Right lobe of liver (tissue), 6 donors: ENCODE measurements at regions not wholly inside any gene's neighbourhood (a gene's known extent, or its start where the extent isn't known, plus 50 kb on each side); places are given as distances from the start of the nearest gene placed in this dataset.

Experiments used
- ATAC-seq, 4 donors: fragments of 200-7000 bp; cut with Tn5 transposase; one replicate each; pipeline ENCODE4 v1.9.1; 2020; ENCODE audit warnings: mild to moderate bottlenecking in 4 of 4, moderate library complexity in 4 of 4
- DNase-seq, 3 donors: peaks; one replicate each; pipeline ENCODE4 v3.0.0-alpha.2; 2020
- H3K27ac ChIP-seq, 3 donors: fragments of 200-600 bp; one replicate each; pipeline ENCODE4 v1.8.0; 2022
- H3K27me3 ChIP-seq, 2 donors: fragments of 200-600 bp; one replicate each; pipeline ENCODE4 v1.8.0; 2022
- H3K36me3 ChIP-seq, 4 donors: fragments of 200-600 bp; sonication (generic) in 1 of 4; one replicate each; pipeline versions ENCODE4 v1.5.1 to v1.8.0; 2017 to 2022; ENCODE audit warnings: control low read depth in 1 of 4
- H3K4me1 ChIP-seq, 4 donors: fragments of 200-600 bp; sonication (generic) in 1 of 4; one replicate each; pipeline versions ENCODE4 v1.5.1 to v1.8.0; 2017 to 2022; ENCODE audit warnings: control low read depth in 1 of 4
- H3K4me3 ChIP-seq, 3 donors: fragments of 200-600 bp; one replicate each; pipeline ENCODE4 v1.8.0; 2022
- H3K9me3 ChIP-seq, 4 donors: fragments of 200-600 bp; sonication (generic) in 1 of 4; one replicate each; pipeline versions ENCODE4 v1.5.1 to v1.8.0; 2017 to 2022; ENCODE audit warnings: control low read depth in 1 of 4
- CTCF ChIP-seq, 4 donors: fragments of 200-600 bp in 3 of 4; fragments of 450-650 bp in 1 of 4; IDR thresholded peaks; one replicate each; pipeline versions ENCODE4 v1.5.1 to v1.8.0; 2016 to 2022; ENCODE audit warnings: antibody characterized with exemption in 4 of 4, mild to moderate bottlenecking in 2 of 4
- POLR2A ChIP-seq: fragments of 450-650 bp; IDR thresholded peaks from one replicate; pipeline ENCODE4 v1.6.1; 2017; ENCODE audit warnings: antibody characterized with exemption, mild to moderate bottlenecking
- WGBS: methylation state at CpG from one replicate; pipeline ENCODE4 v1.1.6; 2018; ENCODE audit warnings: low coverage, low lambda C conversion rate; ENCODE audit not compliant: insufficient coverage; ENCODE audit errors: missing lambda C conversion rate; 5-methylcytosine and 5-hydroxymethylcytosine counted together
- intact Hi-C, 2 donors: fragments of 100-400 bp; cut with DNase I; formaldehyde crosslinking; loops; one replicate each; pipeline versions ENCODE4 v1.11.2 to v1.14.1; 2022
- donor health status: DM: no; HTN: yes; CAD: no.
- donor health status: DM: no; HTN: no; CAD: no.
- donor health status: DM: no; HTN: no; CAD: no.
- donor health status: DM: no; HTN: yes; CAD: no.
- donor health status: DM: no; HTN: yes; CAD: no.

GRCh38 chr2:64311948-64312621 lies 141.9 kb upstream of the LGALSL start:
- Histone ChIP-seq H3K9me3 (no peaks in the 10 kb centered on the region), H3K4me3 (peak overlapping the region in 1 of 3 donors; percentile 28), H3K36me3 (no peaks in the 10 kb centered on the region), H3K4me1 (peaks cover 0 to 5% (median 2%) of the 10 kb centered on the region in 4 donors), H3K27ac (peak overlapping the region; percentile 16 to 47 (median 40)), H3K27me3 (no peaks in the 10 kb centered on the region)
- DNase-seq = peak; percentile 77 to 85 (median 79)
- ATAC-seq = peak; percentile 98 to 99 (median 98)
- WGBS = 38% methylated on average over 6 of the region's 13 CpGs
- intact Hi-C loops = no loop called here
- TF ChIP-seq CTCF (IDR thresholded peaks at IDR 0.05) (peak; percentile 52 to 64 (median 63)), POLR2A (no peak)

GRCh38 chr2:64312622-64313397 lies 141.2 kb upstream of the LGALSL start:
- ATAC-seq = no peak
- Histone ChIP-seq H3K9me3 (no peaks in the 10 kb centered on the region), H3K27ac (no peak overlapping the region)

GRCh38 chr2:64313398-64313723 lies 140.6 kb upstream of the LGALSL start:
- TF ChIP-seq POLR2A (no peak), CTCF (IDR thresholded peaks at IDR 0.05) (no peak)
- no peak for ATAC-seq
- no peak for DNase-seq
- Histone ChIP-seq H3K9me3 (no peaks in the 10 kb centered on the region), H3K36me3 (no peaks in the 10 kb centered on the region), H3K27ac (no peak overlapping the region), H3K4me1 (peaks cover 0 to 5% (median 2%) of the 10 kb centered on the region in 4 donors), H3K27me3 (no peaks in the 10 kb centered on the region), H3K4me3 (no peak overlapping the region)
- intact Hi-C loops = no loop called here
- 73% methylated on average over 3 of the region's 3 CpGs for WGBS

More at GRCh38 chr2:64312622-64313397, 141.2 kb upstream of the LGALSL start:
- Histone ChIP-seq H3K4me3 (no peak overlapping the region), H3K36me3 (no peaks in the 10 kb centered on the region), H3K4me1 (peaks cover 0 to 5% (median 2%) of the 10 kb centered on the region in 4 donors), H3K27me3 (no peaks in the 10 kb centered on the region)
- intact Hi-C loops = no loop called here
- no peak for DNase-seq
- TF ChIP-seq POLR2A = no peak
- TF ChIP-seq CTCF (IDR thresholded peaks at IDR 0.05) = no peak
- WGBS = 73% methylated on average over 13 of the region's 13 CpGs

GRCh38 chr2:64315291-64315960 lies 138.5 kb upstream of the LGALSL start:
- no peak for DNase-seq

More at GRCh38 chr2:64315291-64315960, 138.5 kb upstream of the LGALSL start:
- no peaks in the 10 kb centered on the region for H3K27me3 ChIP-seq
- H3K4me3 ChIP-seq = no peak overlapping the region
- H3K4me1 ChIP-seq = peaks cover 0 to 5% (median 2%) of the 10 kb centered on the region in 4 donors
- intact Hi-C loops = no loop called here
- no peaks in the 10 kb centered on the region for H3K9me3 ChIP-seq
- ATAC-seq = no peak
- no peaks in the 10 kb centered on the region for H3K36me3 ChIP-seq
- no peak overlapping the region for H3K27ac ChIP-seq
- TF ChIP-seq POLR2A = no peak
- no peak for TF ChIP-seq CTCF (IDR thresholded peaks at IDR 0.05)
- 87% methylated on average over 5 of the region's 6 CpGs for WGBS
